CD4-positive, alpha-beta T cell (primary cell): ENCODE measurements at regions not wholly inside any gene's neighbourhood (a gene's known extent, or its start where the extent isn't known, plus 50 kb on each side); places are given as distances from the start of the nearest gene placed in this dataset.

Experiments
- ATAC-seq: fragments of 200-7000 bp; cut with Tn5 transposase; one replicate; pipeline ENCODE4 v1.10.0; 2022; ENCODE audit warnings: mild to moderate bottlenecking; ENCODE audit not compliant: poor library complexity
- CTCF ChIA-PET: fragments of 350-600 bp; sonication (Branson Sonifier 250); formaldehyde crosslinking; loops from one replicate; lab custom pipeline; 2021; ENCODE audit warnings: antibody characterized with exemption, inconsistent platforms; lab: Charles Lee
- POLR2A ChIA-PET: fragments of 350-600 bp; sonication (Branson Sonifier 250); formaldehyde crosslinking; loops from one replicate; lab custom pipeline; 2021; ENCODE audit warnings: antibody characterized with exemption, inconsistent platforms; lab: Charles Lee
- DNase-seq, 14 experiments: peaks; one replicate each; pipeline ENCODE4 v3.0.0-alpha.2; 2013 to 2020; ENCODE audit warnings: mixed read lengths in 2 of 14
- H3K27ac ChIP-seq, 2 donors: one replicate each; pipeline versions ENCODE4 v1.5.1 to v1.7.0; 2013; ENCODE audit warnings: low read length in 2 of 2, low read depth in 1 of 2, mild to moderate bottlenecking in 1 of 2
- H3K27me3 ChIP-seq, 2 experiments: 1 replicate in 1 of 2; 2 replicates in 1 of 2; pipeline versions ENCODE4 v1.6.1 to v1.7.0; 2013; ENCODE audit warnings: low read length in 2 of 2, control low read depth in 1 of 2, mild to moderate bottlenecking in 1 of 2, moderate library complexity in 1 of 2; ENCODE audit not compliant: insufficient read depth in 2 of 2, control insufficient read depth in 1 of 2
- H3K36me3 ChIP-seq: one replicate; pipeline ENCODE4 v1.6.1; 2013; ENCODE audit warnings: low read length, control low read depth; ENCODE audit not compliant: insufficient read depth
- H3K4me1 ChIP-seq: one replicate; pipeline ENCODE4 v1.6.1; 2013; ENCODE audit warnings: low read length, control low read depth; ENCODE audit not compliant: insufficient read depth
- H3K4me3 ChIP-seq: one replicate; pipeline ENCODE4 v1.5.1; 2013; ENCODE audit warnings: mild to moderate bottlenecking, low read length, moderate library complexity
- H3K9me3 ChIP-seq, 2 experiments: 1 replicate in 1 of 2; 2 replicates in 1 of 2; pipeline versions ENCODE4 v1.6.1 to v1.7.0; 2013; ENCODE audit warnings: low read length in 2 of 2, mild to moderate bottlenecking in 2 of 2, control low read depth in 1 of 2, moderate library complexity in 1 of 2; ENCODE audit not compliant: control insufficient read depth in 1 of 2, insufficient read depth in 1 of 2
- H3K27ac Mint-ChIP-seq: one replicate; pipeline ENCODE4 v1.8.0; 2020; ENCODE audit warnings: mixed read lengths
- H3K27me3 Mint-ChIP-seq: one replicate; pipeline ENCODE4 v1.8.0; 2021; ENCODE audit warnings: mixed read lengths
- H3K36me3 Mint-ChIP-seq: one replicate; pipeline ENCODE4 v1.8.0; 2021; ENCODE audit warnings: low read depth, mixed read lengths
- H3K4me1 Mint-ChIP-seq: one replicate; pipeline ENCODE4 v1.8.0; 2021; ENCODE audit warnings: low read depth, mixed read lengths
- H3K4me3 Mint-ChIP-seq: one replicate; pipeline ENCODE4 v1.8.0; 2020; ENCODE audit warnings: mild to moderate bottlenecking, mixed read lengths
- H3K9me3 Mint-ChIP-seq: one replicate; pipeline ENCODE4 v1.8.0; 2020; ENCODE audit warnings: mixed read lengths
- CTCF ChIP-seq: fragments of 200-600 bp; IDR thresholded peaks from one replicate; pipeline ENCODE4 v1.8.0; 2022; ENCODE audit warnings: antibody characterized with exemption, mild to moderate bottlenecking
- intact Hi-C, 2 experiments: fragments of 100-400 bp; cut with DNase I in 1 of 2; cut with micrococcal nuclease in 1 of 2; formaldehyde crosslinking; loops; one replicate each; pipeline versions ENCODE4 v1.15.1 to v1.9.0; 2023 to 2025; cut with DNase I, micrococcal nuclease

- POLR2A ChIA-PET = no interaction called here
- H3K36me3 Mint-ChIP-seq = no peaks in the 10 kb centered on the region
- no peak for TF ChIP-seq CTCF
- no peak for DNase-seq
- no peak overlapping the region for H3K4me3 ChIP-seq
- H3K27ac Mint-ChIP-seq = no peak overlapping the region
- CTCF ChIA-PET = no interaction called here
- no peaks in the 10 kb centered on the region for H3K27me3 Mint-ChIP-seq
- H3K36me3 ChIP-seq = no peaks in the 10 kb centered on the region
- no peaks in the 10 kb centered on the region for H3K4me1 ChIP-seq
- no peaks in the 10 kb centered on the region for H3K9me3 ChIP-seq
- no peak overlapping the region for H3K4me3 Mint-ChIP-seq
- intact Hi-C loops = no loop called here
- no peak overlapping the region for H3K27ac ChIP-seq
- no peaks in the 10 kb centered on the region for H3K27me3 ChIP-seq
- peaks cover 2% of the 10 kb centered on the region for H3K9me3 Mint-ChIP-seq
- no peak for ATAC-seq
- H3K4me1 Mint-ChIP-seq = no peaks in the 10 kb centered on the region
These were observed 1031.9 kb upstream of the LRFN5 start for GRCh38 chr14:40574780-40575179.

GRCh38 chr14:40525314-40525713 lies 1081.4 kb upstream of the LRFN5 start:
- no peak overlapping the region for H3K27ac Mint-ChIP-seq

GRCh38 chr14:40523123-40523522 lies 1083.6 kb upstream of the LRFN5 start:
- H3K4me3 ChIP-seq = no peak overlapping the region
- intact Hi-C loops = no loop called here
- no peaks in the 10 kb centered on the region for H3K27me3 ChIP-seq
- H3K4me1 ChIP-seq = no peaks in the 10 kb centered on the region
- CTCF ChIA-PET = no interaction called here
- TF ChIP-seq CTCF = no peak
- POLR2A ChIA-PET = no interaction called here
- no peak overlapping the region for H3K27ac ChIP-seq
- ATAC-seq (no peak), DNase-seq (no peak)
- H3K4me1 Mint-ChIP-seq = no peaks in the 10 kb centered on the region
- no peaks in the 10 kb centered on the region for H3K9me3 ChIP-seq
- no peaks in the 10 kb centered on the region for H3K36me3 Mint-ChIP-seq
- H3K36me3 ChIP-seq = no peaks in the 10 kb centered on the region
- H3K9me3 Mint-ChIP-seq = no peaks in the 10 kb centered on the region
- H3K27me3 Mint-ChIP-seq = no peaks in the 10 kb centered on the region
- no peak overlapping the region for H3K27ac Mint-ChIP-seq
- no peak overlapping the region for H3K4me3 Mint-ChIP-seq

More at GRCh38 chr14:40525314-40525713, 1081.4 kb upstream of the LRFN5 start:
- Histone ChIP-seq H3K27ac (no peak overlapping the region), H3K27me3 (no peaks in the 10 kb centered on the region), H3K36me3 (no peaks in the 10 kb centered on the region), H3K4me1 (no peaks in the 10 kb centered on the region), H3K9me3 (no peaks in the 10 kb centered on the region), H3K4me3 (no peak overlapping the region)
- intact Hi-C loops = no loop called here
- no peaks in the 10 kb centered on the region for H3K4me1 Mint-ChIP-seq
- CTCF ChIA-PET = no interaction called here
- H3K36me3 Mint-ChIP-seq = no peaks in the 10 kb centered on the region
- H3K27me3 Mint-ChIP-seq = no peaks in the 10 kb centered on the region
- DNase-seq = no peak
- POLR2A ChIA-PET = no interaction called here
- no peaks in the 10 kb centered on the region for H3K9me3 Mint-ChIP-seq
- H3K4me3 Mint-ChIP-seq = no peak overlapping the region
- ATAC-seq = no peak
- TF ChIP-seq CTCF = no peak
